ENCODE measurements at regions not wholly inside any gene's neighbourhood (a gene's known extent, or its start where the extent isn't known, plus 50 kb on each side); places are given as distances from the start of the nearest gene placed in this dataset.

DNA sequence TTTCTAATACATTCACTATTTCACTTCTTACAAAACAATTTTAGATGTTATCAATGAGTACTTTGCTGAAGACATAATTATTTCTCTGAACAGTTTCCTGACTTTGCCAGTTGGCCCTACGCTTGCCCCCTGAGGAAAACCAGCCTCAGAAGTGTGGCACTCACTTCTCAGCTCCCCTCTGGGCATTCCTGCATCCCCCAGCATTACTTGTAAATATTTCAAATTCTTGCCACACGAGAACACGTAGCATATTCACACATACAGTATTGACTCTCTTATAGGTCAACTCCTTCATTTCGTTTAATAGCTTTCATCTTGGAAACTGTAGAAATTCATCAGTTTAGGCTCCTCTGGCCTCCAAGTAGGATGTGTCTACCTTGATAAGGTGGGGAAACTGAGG, 65.2 kb downstream of the OTX2 start:
- no peaks in the 10 kb centered on the region for H3K9me3 Mint-ChIP-seq
- H3K27ac Mint-ChIP-seq (ENCODE audit: unreplicated experiment), result no peak overlapping the region
- H3K27me3 Mint-ChIP-seq (ENCODE audit: low read depth), result peaks cover 7% of the 10 kb centered on the region
- no peaks in the 10 kb centered on the region for H3K4me1 Mint-ChIP-seq
- no peak for DNase-seq (ENCODE audit: low read depth, low spot score)
- TF ChIP-seq, protein P1, sequence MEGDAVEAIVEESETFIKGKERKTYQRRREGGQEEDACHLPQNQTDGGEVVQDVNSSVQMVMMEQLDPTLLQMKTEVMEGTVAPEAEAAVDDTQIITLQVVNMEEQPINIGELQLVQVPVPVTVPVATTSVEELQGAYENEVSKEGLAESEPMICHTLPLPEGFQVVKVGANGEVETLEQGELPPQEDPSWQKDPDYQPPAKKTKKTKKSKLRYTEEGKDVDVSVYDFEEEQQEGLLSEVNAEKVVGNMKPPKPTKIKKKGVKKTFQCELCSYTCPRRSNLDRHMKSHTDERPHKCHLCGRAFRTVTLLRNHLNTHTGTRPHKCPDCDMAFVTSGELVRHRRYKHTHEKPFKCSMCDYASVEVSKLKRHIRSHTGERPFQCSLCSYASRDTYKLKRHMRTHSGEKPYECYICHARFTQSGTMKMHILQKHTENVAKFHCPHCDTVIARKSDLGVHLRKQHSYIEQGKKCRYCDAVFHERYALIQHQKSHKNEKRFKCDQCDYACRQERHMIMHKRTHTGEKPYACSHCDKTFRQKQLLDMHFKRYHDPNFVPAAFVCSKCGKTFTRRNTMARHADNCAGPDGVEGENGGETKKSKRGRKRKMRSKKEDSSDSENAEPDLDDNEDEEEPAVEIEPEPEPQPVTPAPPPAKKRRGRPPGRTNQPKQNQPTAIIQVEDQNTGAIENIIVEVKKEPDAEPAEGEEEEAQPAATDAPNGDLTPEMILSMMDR (conservative IDR thresholded peaks at IDR 0.05), result no peak
- no peaks in the 10 kb centered on the region for H3K36me3 Mint-ChIP-seq (ENCODE audit: low read depth)
- H3K4me3 Mint-ChIP-seq, result no peak overlapping the region

GRCh38 chr14:56744016-56744415, 66.3 kb downstream of the OTX2 start:
- Mint-ChIP-seq H3K4me3 (no peak overlapping the region), H3K27me3 (ENCODE audit: low read depth) (peaks cover 3% of the 10 kb centered on the region), H3K4me1 (no peaks in the 10 kb centered on the region), H3K27ac (ENCODE audit: unreplicated experiment) (no peak overlapping the region), H3K9me3 (no peaks in the 10 kb centered on the region), H3K36me3 (ENCODE audit: low read depth) (no peaks in the 10 kb centered on the region)
- TF ChIP-seq, protein P1 (conservative IDR thresholded peaks at IDR 0.05), result no peak
- DNase-seq (ENCODE audit: low read depth, low spot score), result no peak

- no peak overlapping the region for H3K4me3 Mint-ChIP-seq
- H3K27me3 Mint-ChIP-seq (ENCODE audit: low read depth), result peaks cover 11% of the 10 kb centered on the region
- H3K4me1 Mint-ChIP-seq, result no peaks in the 10 kb centered on the region
- no peak for DNase-seq (ENCODE audit: low read depth, low spot score)
- H3K9me3 Mint-ChIP-seq, result no peaks in the 10 kb centered on the region
- H3K27ac Mint-ChIP-seq (ENCODE audit: unreplicated experiment), result no peak overlapping the region
- TF ChIP-seq, protein P1 (conservative IDR thresholded peaks at IDR 0.05), result no peak
- H3K36me3 Mint-ChIP-seq (ENCODE audit: low read depth), result no peaks in the 10 kb centered on the region
Observed at GRCh38 chr14:56742391-56742878, 67.8 kb downstream of the OTX2 start.

- H3K9me3 Mint-ChIP-seq, result no peaks in the 10 kb centered on the region
- H3K4me1 Mint-ChIP-seq, result no peaks in the 10 kb centered on the region
- H3K27ac Mint-ChIP-seq (ENCODE audit: unreplicated experiment), result no peak overlapping the region
- TF ChIP-seq, protein P1 (conservative IDR thresholded peaks at IDR 0.05), result no peak
- peaks cover 15% of the 10 kb centered on the region for H3K27me3 Mint-ChIP-seq (ENCODE audit: low read depth)
- no peaks in the 10 kb centered on the region for H3K36me3 Mint-ChIP-seq (ENCODE audit: low read depth)
- DNase-seq (ENCODE audit: low read depth, low spot score), result no peak
- no peak overlapping the region for H3K4me3 Mint-ChIP-seq
Observed at GRCh38 chr14:56741325-56741724, 69.0 kb downstream of the OTX2 start.

DNA sequence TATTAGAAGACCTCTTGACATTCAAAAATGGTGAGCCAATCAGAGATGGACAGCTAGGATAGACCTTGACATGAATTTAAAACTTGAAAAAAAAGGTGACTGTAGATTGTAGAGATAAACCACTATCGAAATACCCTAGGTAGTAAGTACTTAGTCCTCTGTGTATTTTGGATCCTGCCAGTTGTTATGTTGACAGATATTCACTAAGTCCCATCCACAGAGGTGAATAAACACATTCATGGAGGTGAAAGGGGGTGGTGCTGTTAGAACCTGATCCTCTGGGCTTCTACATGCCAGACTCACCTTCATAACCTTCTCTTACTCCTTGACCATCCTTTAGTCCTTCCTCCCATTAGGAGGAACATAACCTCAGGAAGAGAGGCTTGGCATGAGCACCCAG, 72.3 kb downstream of the OTX2 start:
- no peak for DNase-seq (ENCODE audit: low read depth, low spot score)
- H3K9me3 Mint-ChIP-seq, result no peaks in the 10 kb centered on the region
- TF ChIP-seq, protein P1 (conservative IDR thresholded peaks at IDR 0.05), result no peak
- peaks cover 30% of the 10 kb centered on the region for H3K27me3 Mint-ChIP-seq (ENCODE audit: low read depth)
- H3K4me3 Mint-ChIP-seq, result no peak overlapping the region
- H3K4me1 Mint-ChIP-seq, result no peaks in the 10 kb centered on the region
- no peaks in the 10 kb centered on the region for H3K36me3 Mint-ChIP-seq (ENCODE audit: low read depth)
- no peak overlapping the region for H3K27ac Mint-ChIP-seq (ENCODE audit: unreplicated experiment)

DNA sequence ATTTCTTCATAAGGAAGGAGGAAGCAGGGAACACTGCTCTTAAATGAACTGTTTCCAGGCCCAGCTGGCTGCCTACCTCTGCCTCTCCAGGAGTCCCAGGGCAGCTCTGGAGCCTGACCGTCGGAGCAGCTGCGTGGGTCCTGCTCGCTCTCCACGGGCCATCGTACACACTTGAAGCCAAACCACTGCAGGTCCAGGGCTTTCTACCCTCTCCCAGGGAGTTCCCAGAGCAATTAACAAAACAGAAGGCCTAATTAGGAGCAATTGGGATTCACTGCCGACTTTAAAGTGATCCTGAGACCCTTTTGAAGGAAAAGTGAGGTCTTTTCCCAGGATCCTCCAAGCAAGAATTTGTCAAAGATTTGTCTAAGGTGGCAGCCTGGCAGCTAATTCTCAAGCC, 76.9 kb downstream of the OTX2 start:
- peaks cover 67% of the 10 kb centered on the region for H3K27me3 Mint-ChIP-seq (ENCODE audit: low read depth)
- TF ChIP-seq, protein P1 (conservative IDR thresholded peaks at IDR 0.05), result no peak
- H3K4me3 Mint-ChIP-seq, result no peak overlapping the region
- no peak overlapping the region for H3K27ac Mint-ChIP-seq (ENCODE audit: unreplicated experiment)
- no peaks in the 10 kb centered on the region for H3K4me1 Mint-ChIP-seq
- no peak for DNase-seq (ENCODE audit: low read depth, low spot score)
- H3K36me3 Mint-ChIP-seq (ENCODE audit: low read depth), result no peaks in the 10 kb centered on the region
- no peaks in the 10 kb centered on the region for H3K9me3 Mint-ChIP-seq
